HepG2 (cell line): ENCODE measurements at regions not wholly inside any gene's neighbourhood (a gene's known extent, or its start where the extent isn't known, plus 50 kb on each side); places are given as distances from the start of the nearest gene placed in this dataset.

ENCODE experiments used
- GMEB1 ChIP-seq: sonication (generic); formaldehyde crosslinking; IDR thresholded peaks from 2 replicates; pipeline ENCODE4 v1.5.1; 2020; ENCODE audit warnings: missing genetic modification reagents, mild to moderate bottlenecking, borderline replicate concordance
- NFKBIZ ChIP-seq: IDR thresholded peaks from 2 replicates; pipeline ENCODE4 v1.6.1; 2018; ENCODE audit warnings: missing genetic modification reagents, missing compliant biosample characterization
- POLR2A ChIP-seq, 2 experiments: IDR thresholded peaks; 2 replicates each; pipeline ENCODE4 v1.6.1; 2011; ENCODE audit warnings: low read depth in 2 of 2, low read length in 2 of 2, mild to moderate bottlenecking in 1 of 2, moderate library complexity in 1 of 2; ENCODE audit not compliant: insufficient read depth in 1 of 2
- ZFP91 ChIP-seq: sonication (generic); formaldehyde crosslinking; IDR thresholded peaks from 2 replicates; pipeline ENCODE4 v1.9.0; 2022; ENCODE audit warnings: missing genetic modification reagents, mild to moderate bottlenecking, borderline replicate concordance

GRCh38 chr16:9409560-9410493, 318.4 kb downstream of the HAPSTR1 start:
- no peak for TF ChIP-seq POLR2A (IDR thresholded peaks at IDR 0.05; ENCODE audit: insufficient read depth in 1 of 2, low read depth in 2 of 2, low read length in 2 of 2)
- no peak for TF ChIP-seq ZFP91
- no peak for TF ChIP-seq GMEB1 (CRISPR knock-in tag)
- no peak for TF ChIP-seq NFKBIZ (CRISPR knock-in tag)
